ENCODE measurements at regions not wholly inside any gene's neighbourhood (a gene's known extent, or its start where the extent isn't known, plus 50 kb on each side); places are given as distances from the start of the nearest gene placed in this dataset.

- intact Hi-C loops (cut with micrococcal nuclease; ENCODE audit: unreplicated experiment) (no loop called here), in situ Hi-C loops (cut with HindIII; ENCODE audit: extremely low pct_ligation_motif_present, low pct_unique_long_range_greater_than_20kb) (no loop called here)
- Histone ChIP-seq H3K79me2 (ENCODE audit: insufficient read depth, low read length) (no peaks in the 10 kb centered on the region), H3K36me3 (replicated peaks in 1 of 2; ENCODE audit: control insufficient read depth in 1 of 2, insufficient read depth in 2 of 2, low read length in 2 of 2) (no peaks in the 10 kb centered on the region), H3K27ac (ENCODE audit: extremely low read length, insufficient read depth, low read length) (no peak overlapping the region), H3K9me3 (ENCODE audit: low read length) (no peaks in the 10 kb centered on the region), H3K9ac (ENCODE audit: insufficient read depth, low read depth, low read length) (no peak overlapping the region), H2AFZ (ENCODE audit: low read length) (no peak overlapping the region), H3K4me2 (ENCODE audit: low read depth, low read length) (no peak overlapping the region), H3K4me3 (replicated peaks in 1 of 3; ENCODE audit: insufficient read depth in 1 of 3, low read depth in 2 of 3, low read length in 3 of 3) (no peak overlapping the region), H3K27me3 (ENCODE audit: control insufficient read depth in 1 of 2, insufficient read depth in 2 of 2, low read length in 2 of 2) (no peaks in the 10 kb centered on the region), H4K20me1 (ENCODE audit: insufficient read depth, low read length) (no peaks in the 10 kb centered on the region), H3K4me1 (ENCODE audit: insufficient read depth, low read length) (peaks cover 7% of the 10 kb centered on the region; the same call in 1 of the 2 replicates)
- BruUV-seq (replicated peaks) = no TSS peak
- ChIA-PET POLR2A (no interaction called here), CTCF (ENCODE audit: low intra/inter-chr PET ratio, low total read pairs) (no interaction called here)
- 6% methylated on average over 1 of the region's 1 CpG for WGBS (ENCODE audit: low lambda C conversion rate)
- TF ChIP-seq E2F2 (CRISPR knock-in tag; IDR thresholded peaks at IDR 0.05; ENCODE audit: borderline replicate concordance) (no peak), NKX3-1 (CRISPR knock-in tag; IDR thresholded peaks at IDR 0.05) (no peak), SMAD9 (CRISPR knock-in tag; IDR thresholded peaks at IDR 0.05) (no peak), ZNF607 (CRISPR knock-in tag; IDR thresholded peaks at IDR 0.05; ENCODE audit: borderline replicate concordance) (no peak), RFXAP (CRISPR knock-in tag; IDR thresholded peaks at IDR 0.05; ENCODE audit: borderline replicate concordance) (no peak), E2F5 (CRISPR knock-in tag; conservative IDR thresholded peaks at IDR 0.05) (no peak), ZFP36L1 (CRISPR knock-in tag; IDR thresholded peaks at IDR 0.05) (no peak), HOXA9 (CRISPR knock-in tag; IDR thresholded peaks at IDR 0.05; ENCODE audit: borderline replicate concordance) (no peak), ZNF414 (CRISPR knock-in tag; IDR thresholded peaks at IDR 0.05) (no peak)
- DNase-seq (ENCODE audit: low spot score) (no peak), ATAC-seq (no peak), FAIRE-seq (no peak)
Observed at GRCh38 chr12:67082221-67082620, 186.9 kb upstream of the CAND1 start.

Measured in HepG2 (cell line).